ENCODE measurements at regions not wholly inside any gene's neighbourhood (a gene's known extent, or its start where the extent isn't known, plus 50 kb on each side); places are given as distances from the start of the nearest gene placed in this dataset.

DNA sequence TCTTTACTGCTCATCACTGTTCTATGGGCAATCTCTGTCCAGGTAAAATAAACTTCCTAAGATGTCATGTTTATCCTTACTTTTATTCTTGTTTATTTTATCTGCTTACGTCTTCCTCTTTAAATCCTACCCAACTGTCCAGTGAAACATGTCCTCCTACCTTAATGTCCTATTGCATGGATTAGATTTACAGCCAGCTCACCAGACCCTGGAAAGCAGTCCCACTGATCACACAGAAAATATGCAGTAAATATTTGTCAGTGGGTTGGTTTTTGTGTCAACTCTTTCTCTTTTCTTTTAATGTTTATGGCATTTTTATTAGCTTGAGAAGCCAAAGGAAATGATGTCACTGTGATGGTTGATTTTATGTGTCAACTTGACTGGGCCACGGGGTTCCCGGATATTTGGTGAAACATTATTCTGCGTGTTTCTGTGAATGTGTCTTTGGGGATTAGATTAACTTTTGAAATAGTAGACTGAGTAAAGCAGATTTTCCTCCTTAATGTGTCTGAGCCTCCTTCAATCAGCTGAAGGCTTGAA, 258.3 kb downstream of the SRGAP2C start:
- TF ChIP-seq CTCF (IDR thresholded peaks at IDR 0.05) (no peak), SIN3A (IDR thresholded peaks at IDR 0.05; ENCODE audit: borderline replicate concordance, insufficient read depth, low read depth, low read length) (no peak), POLR2AphosphoS5 (IDR thresholded peaks at IDR 0.05; ENCODE audit: low read depth, low read length) (no peak), TCF7L2 (IDR thresholded peaks at IDR 0.05; ENCODE audit: low read depth, low read length) (no peak), REST (IDR thresholded peaks at IDR 0.05; ENCODE audit: insufficient read depth in 1 of 2, low read depth in 2 of 2, low read length in 1 of 2) (no peak)

Data from Panc1 (cell line).